Mucosa of stomach (tissue), 1 donor: ENCODE measurements at regions not wholly inside any gene's neighbourhood (a gene's known extent, or its start where the extent isn't known, plus 50 kb on each side); places are given as distances from the start of the nearest gene placed in this dataset.

Source experiments
- H3K27me3 ChIP-seq: one replicate; pipeline ENCODE4 v1.7.0; 2013; ENCODE audit warnings: mild to moderate bottlenecking, low read length; ENCODE audit not compliant: control insufficient read depth, insufficient read depth
- H3K36me3 ChIP-seq: one replicate; pipeline ENCODE4 v1.7.0; 2013; ENCODE audit warnings: low read length; ENCODE audit not compliant: control insufficient read depth, insufficient read depth
- H3K4me1 ChIP-seq: one replicate; pipeline ENCODE4 v1.7.0; 2013; ENCODE audit warnings: mild to moderate bottlenecking, low read length; ENCODE audit not compliant: control insufficient read depth, insufficient read depth
- H3K4me3 ChIP-seq: one replicate; pipeline ENCODE4 v1.7.0; 2013; ENCODE audit warnings: low read length
- H3K9ac ChIP-seq: one replicate; pipeline ENCODE4 v1.7.0; 2013; ENCODE audit warnings: mild to moderate bottlenecking, low read length, moderate library complexity
- H3K9me3 ChIP-seq: one replicate; pipeline ENCODE4 v1.7.0; 2013; ENCODE audit warnings: mild to moderate bottlenecking, low read length, moderate library complexity; ENCODE audit not compliant: control insufficient read depth
- donor health status: Pancreatic carcinoma.

GRCh38 chr6:14656078-14656521, 538.5 kb downstream of the CD83 start:
- Histone ChIP-seq H3K4me3 (no peak overlapping the region), H3K4me1 (peaks cover 45% of the 10 kb centered on the region), H3K9ac (no peak overlapping the region), H3K27me3 (no peaks in the 10 kb centered on the region), H3K36me3 (no peaks in the 10 kb centered on the region), H3K9me3 (no peaks in the 10 kb centered on the region)

GRCh38 chr6:14656649-14657048, 539.1 kb downstream of the CD83 start:
- Histone ChIP-seq H3K4me3 (no peak overlapping the region), H3K36me3 (no peaks in the 10 kb centered on the region), H3K27me3 (no peaks in the 10 kb centered on the region), H3K9ac (no peak overlapping the region), H3K4me1 (peaks cover 46% of the 10 kb centered on the region), H3K9me3 (no peaks in the 10 kb centered on the region)

- no peaks in the 10 kb centered on the region for H3K9me3 ChIP-seq
- no peak overlapping the region for H3K9ac ChIP-seq
- no peaks in the 10 kb centered on the region for H3K36me3 ChIP-seq
- no peak overlapping the region for H3K4me3 ChIP-seq
- no peaks in the 10 kb centered on the region for H3K27me3 ChIP-seq
- peaks cover 34% of the 10 kb centered on the region for H3K4me1 ChIP-seq
Measured at GRCh38 chr6:14658030-14658429, 540.5 kb downstream of the CD83 start.

GRCh38 chr6:14658886-14659561, 541.5 kb downstream of the CD83 start:
- no peaks in the 10 kb centered on the region for H3K9me3 ChIP-seq
- peaks cover 32% of the 10 kb centered on the region for H3K4me1 ChIP-seq
- H3K36me3 ChIP-seq: no peaks in the 10 kb centered on the region
- H3K27me3 ChIP-seq: no peaks in the 10 kb centered on the region
- no peak overlapping the region for H3K4me3 ChIP-seq
- no peak overlapping the region for H3K9ac ChIP-seq

GRCh38 chr6:14659841-14660240, 542.3 kb downstream of the CD83 start:
- H3K9me3 ChIP-seq: no peaks in the 10 kb centered on the region
- no peak overlapping the region for H3K9ac ChIP-seq
- H3K4me3 ChIP-seq: no peak overlapping the region
- H3K27me3 ChIP-seq: no peaks in the 10 kb centered on the region
- peaks cover 29% of the 10 kb centered on the region for H3K4me1 ChIP-seq
- H3K36me3 ChIP-seq: no peaks in the 10 kb centered on the region

- H3K4me3 ChIP-seq: no peak overlapping the region
Measured at GRCh38 chr6:14660806-14661579, 543.4 kb downstream of the CD83 start.

GRCh38 chr6:14661691-14662090, 544.1 kb downstream of the CD83 start:
- no peak overlapping the region for H3K4me3 ChIP-seq
- no peaks in the 10 kb centered on the region for H3K27me3 ChIP-seq
- no peak overlapping the region for H3K9ac ChIP-seq
- H3K4me1 ChIP-seq: peaks cover 15% of the 10 kb centered on the region
- H3K36me3 ChIP-seq: no peaks in the 10 kb centered on the region
- H3K9me3 ChIP-seq: no peaks in the 10 kb centered on the region

More at GRCh38 chr6:14660806-14661579, 543.4 kb downstream of the CD83 start:
- H3K4me1 ChIP-seq: peaks cover 18% of the 10 kb centered on the region
- H3K36me3 ChIP-seq: no peaks in the 10 kb centered on the region
- H3K9me3 ChIP-seq: no peaks in the 10 kb centered on the region
- no peaks in the 10 kb centered on the region for H3K27me3 ChIP-seq
- H3K9ac ChIP-seq: no peak overlapping the region

GRCh38 chr6:14664112-14664601, 546.6 kb downstream of the CD83 start:
- Histone ChIP-seq H3K9ac (no peak overlapping the region), H3K4me3 (no peak overlapping the region), H3K36me3 (no peaks in the 10 kb centered on the region), H3K27me3 (no peaks in the 10 kb centered on the region), H3K4me1 (peaks cover 15% of the 10 kb centered on the region), H3K9me3 (no peaks in the 10 kb centered on the region)

- no peak overlapping the region for H3K9ac ChIP-seq
- no peaks in the 10 kb centered on the region for H3K36me3 ChIP-seq
- H3K4me3 ChIP-seq: no peak overlapping the region
- no peaks in the 10 kb centered on the region for H3K9me3 ChIP-seq
- peaks cover 15% of the 10 kb centered on the region for H3K4me1 ChIP-seq
- H3K27me3 ChIP-seq: no peaks in the 10 kb centered on the region
Measured at GRCh38 chr6:14664621-14665315, 547.2 kb downstream of the CD83 start.

GRCh38 chr6:14665827-14666724, 548.5 kb downstream of the CD83 start:
- peaks cover 16% of the 10 kb centered on the region for H3K4me1 ChIP-seq

GRCh38 chr6:14670806-14671205, 553.2 kb downstream of the CD83 start:
- H3K9me3 ChIP-seq: no peaks in the 10 kb centered on the region
- H3K27me3 ChIP-seq: no peaks in the 10 kb centered on the region
- no peak overlapping the region for H3K9ac ChIP-seq
- H3K36me3 ChIP-seq: no peaks in the 10 kb centered on the region
- no peak overlapping the region for H3K4me3 ChIP-seq
- H3K4me1 ChIP-seq: peaks cover 11% of the 10 kb centered on the region

More at GRCh38 chr6:14665827-14666724, 548.5 kb downstream of the CD83 start:
- Histone ChIP-seq H3K27me3 (no peaks in the 10 kb centered on the region), H3K9ac (no peak overlapping the region), H3K4me3 (no peak overlapping the region), H3K9me3 (no peaks in the 10 kb centered on the region), H3K36me3 (no peaks in the 10 kb centered on the region)
